WTC11 (cell line): ENCODE measurements at regions not wholly inside any gene's neighbourhood (a gene's known extent, or its start where the extent isn't known, plus 50 kb on each side); places are given as distances from the start of the nearest gene placed in this dataset.

Source experiments
- ATAC-seq: fragments of 200-7000 bp; cut with Tn5 transposase; 2 replicates; pipeline ENCODE4 v1.10.0; 2021; ENCODE audit warnings: mild to moderate bottlenecking, moderate library complexity
- CTCF ChIA-PET: fragments of 300-600 bp; sonication (Branson Sonifier 250); formaldehyde crosslinking; loops from one replicate; lab custom pipeline; 2021; ENCODE audit warnings: antibody characterized with exemption; lab: Charles Lee
- POLR2A ChIA-PET: fragments of 350-600 bp; sonication (Branson Sonifier 250); formaldehyde crosslinking; loops from one replicate; lab custom pipeline; 2021; ENCODE audit warnings: antibody characterized with exemption; lab: Charles Lee
- DNase-seq: peaks from one replicate; pipeline ENCODE4 v3.0.0; 2021; ENCODE audit warnings: low spot score
- H3K27ac Mint-ChIP-seq: 2 replicates; pipeline ENCODE4 v1.8.0; 2021; ENCODE audit warnings: mixed read lengths
- H3K27me3 Mint-ChIP-seq: 2 replicates; pipeline ENCODE4 v1.8.0; 2021; ENCODE audit warnings: low read depth, mild to moderate bottlenecking, moderate library complexity, mixed read lengths
- H3K36me3 Mint-ChIP-seq: 2 replicates; pipeline ENCODE4 v1.8.0; 2021; ENCODE audit warnings: mixed read lengths
- H3K4me1 Mint-ChIP-seq: 2 replicates; pipeline ENCODE4 v1.8.0; 2022; ENCODE audit warnings: mixed read lengths
- H3K4me3 Mint-ChIP-seq: 2 replicates; pipeline ENCODE4 v1.8.0; 2021; ENCODE audit warnings: mild to moderate bottlenecking, moderate library complexity, mixed read lengths
- H3K9me3 Mint-ChIP-seq: 2 replicates; pipeline ENCODE4 v1.8.0; 2021; ENCODE audit warnings: mixed read lengths
- ATF1 ChIP-seq: sonication (generic); formaldehyde crosslinking; IDR thresholded peaks from 2 replicates; pipeline ENCODE4 v1.8.1; 2023; ENCODE audit warnings: mild to moderate bottlenecking, moderate library complexity, missing genetic modification reagents
- CBFB ChIP-seq: sonication (generic); formaldehyde crosslinking; IDR thresholded peaks from 2 replicates; pipeline ENCODE4 v1.8.1; 2022; ENCODE audit warnings: mild to moderate bottlenecking, low read depth, missing genetic modification reagents
- CREM ChIP-seq: sonication (generic); formaldehyde crosslinking; IDR thresholded peaks from 2 replicates; pipeline ENCODE4 v1.8.1; 2022; ENCODE audit warnings: mild to moderate bottlenecking, missing genetic modification reagents, moderate library complexity
- ESRRA ChIP-seq: sonication (generic); formaldehyde crosslinking; IDR thresholded peaks from 2 replicates; pipeline ENCODE4 v1.8.1; 2022; ENCODE audit warnings: mild to moderate bottlenecking, missing genetic modification reagents, borderline replicate concordance
- GTF2I ChIP-seq: fragments of 250-450 bp; sonication (Bioruptor Pico); conservative IDR thresholded peaks from 2 replicates; pipeline ENCODE4 v1.4.0; 2021; ENCODE audit warnings: mild to moderate bottlenecking
- HMGXB4 ChIP-seq: sonication (generic); formaldehyde crosslinking; IDR thresholded peaks from 2 replicates; pipeline ENCODE4 v1.8.1; 2023; ENCODE audit warnings: mild to moderate bottlenecking, moderate library complexity, missing genetic modification reagents
- IRF2 ChIP-seq: sonication (generic); formaldehyde crosslinking; IDR thresholded peaks from 2 replicates; pipeline ENCODE4 v1.8.0; 2022; ENCODE audit warnings: low read depth, missing genetic modification reagents, borderline replicate concordance
- NFATC4 ChIP-seq: fragments of 250-450 bp; sonication (Bioruptor Pico); IDR thresholded peaks from 2 replicates; pipeline ENCODE4 v1.9.0; 2021; ENCODE audit warnings: mild to moderate bottlenecking
- NR1H2 ChIP-seq: sonication (generic); formaldehyde crosslinking; IDR thresholded peaks from 2 replicates; pipeline ENCODE4 v1.9.0; 2021; ENCODE audit warnings: mild to moderate bottlenecking, moderate library complexity, missing genetic modification reagents
- NR2C2 ChIP-seq: sonication (generic); formaldehyde crosslinking; IDR thresholded peaks from 2 replicates; pipeline ENCODE4 v1.8.0; 2022; ENCODE audit warnings: mild to moderate bottlenecking, missing genetic modification reagents
- SMAD4 ChIP-seq: sonication (generic); formaldehyde crosslinking; IDR thresholded peaks from 2 replicates; pipeline ENCODE4 v1.8.0; 2022; ENCODE audit warnings: mild to moderate bottlenecking, missing genetic modification reagents
- SOX15 ChIP-seq: fragments of 250-450 bp; sonication (Bioruptor Pico); IDR thresholded peaks from 2 replicates; pipeline ENCODE4 v1.9.0; 2021; ENCODE audit warnings: mild to moderate bottlenecking
- TCF7 ChIP-seq: sonication (generic); formaldehyde crosslinking; IDR thresholded peaks from 2 replicates; pipeline ENCODE4 v1.8.0; 2022; ENCODE audit warnings: mild to moderate bottlenecking, low read depth, missing genetic modification reagents, moderate library complexity
- USF2 ChIP-seq: sonication (generic); formaldehyde crosslinking; IDR thresholded peaks from 2 replicates; pipeline ENCODE4 v1.8.1; 2023; ENCODE audit warnings: mild to moderate bottlenecking, missing genetic modification reagents, moderate library complexity
- ZBTB43 ChIP-seq: sonication (generic); formaldehyde crosslinking; IDR thresholded peaks from 2 replicates; pipeline ENCODE4 v1.8.1; 2023; ENCODE audit warnings: mild to moderate bottlenecking, missing genetic modification reagents
- ZNF121 ChIP-seq: sonication (generic); formaldehyde crosslinking; IDR thresholded peaks from 2 replicates; pipeline ENCODE4 v1.8.0; 2023; ENCODE audit warnings: missing genetic modification reagents
- TF ChIP-seq, protein P1 (sequence below): fragments of 200-600 bp; IDR thresholded peaks from 2 replicates; pipeline ENCODE4 v1.8.0; 2022; ENCODE audit warnings: antibody characterized with exemption
- TF ChIP-seq, protein P2 (sequence below): sonication (generic); formaldehyde crosslinking; IDR thresholded peaks from 2 replicates; pipeline ENCODE4 v1.8.1; 2022; ENCODE audit warnings: low read depth, mild to moderate bottlenecking, moderate library complexity, missing genetic modification reagents, borderline replicate concordance
- TF ChIP-seq, protein P3 (sequence below): sonication (generic); formaldehyde crosslinking; conservative IDR thresholded peaks from 2 replicates; pipeline ENCODE4 v1.8.1; 2023; ENCODE audit warnings: mild to moderate bottlenecking, low read depth, missing genetic modification reagents, moderate library complexity
- TF ChIP-seq, protein P4 (sequence below): sonication (generic); formaldehyde crosslinking; IDR thresholded peaks from 2 replicates; pipeline ENCODE4 v1.8.1; 2022; ENCODE audit warnings: low read depth, missing genetic modification reagents, borderline replicate concordance
- TF ChIP-seq, protein P5 (sequence below): sonication (generic); formaldehyde crosslinking; conservative IDR thresholded peaks from 2 replicates; pipeline ENCODE4 v1.8.1; 2022; ENCODE audit warnings: mild to moderate bottlenecking, missing genetic modification reagents
- TF ChIP-seq, protein P6 (sequence below): sonication (generic); formaldehyde crosslinking; IDR thresholded peaks from 2 replicates; pipeline ENCODE4 v1.8.1; 2023; ENCODE audit warnings: mild to moderate bottlenecking, missing genetic modification reagents, moderate library complexity

GRCh38 chr1:218823291-218823900, 350.3 kb upstream of the LYPLAL1 start (continued):
- TF ChIP-seq IRF2 (CRISPR knock-in tag) (no peak), USF2 (CRISPR knock-in tag) (no peak), SOX15 (CRISPR knock-in tag) (no peak), HMGXB4 (CRISPR knock-in tag) (no peak)

GRCh38 chr1:218827486-218827885, 346.2 kb upstream of the LYPLAL1 start:
- ChIA-PET POLR2A (no interaction called here), CTCF (no interaction called here)
- no peaks in the 10 kb centered on the region for H3K4me1 Mint-ChIP-seq
- no peak overlapping the region for H3K4me3 Mint-ChIP-seq
- no peaks in the 10 kb centered on the region for H3K27me3 Mint-ChIP-seq
- peaks cover 8% of the 10 kb centered on the region for H3K9me3 Mint-ChIP-seq
- DNase-seq (no peak), ATAC-seq (no peak)
- no peaks in the 10 kb centered on the region for H3K36me3 Mint-ChIP-seq
- no peak overlapping the region for H3K27ac Mint-ChIP-seq
- no peak for TF ChIP-seq ATF1 (CRISPR knock-in tag)
- no peak for TF ChIP-seq ZBTB43
- no peak for TF ChIP-seq NR2C2 (CRISPR knock-in tag)
- TF ChIP-seq ZNF121: no peak
- no peak for TF ChIP-seq CBFB (CRISPR knock-in tag)
- TF ChIP-seq, protein P1, sequence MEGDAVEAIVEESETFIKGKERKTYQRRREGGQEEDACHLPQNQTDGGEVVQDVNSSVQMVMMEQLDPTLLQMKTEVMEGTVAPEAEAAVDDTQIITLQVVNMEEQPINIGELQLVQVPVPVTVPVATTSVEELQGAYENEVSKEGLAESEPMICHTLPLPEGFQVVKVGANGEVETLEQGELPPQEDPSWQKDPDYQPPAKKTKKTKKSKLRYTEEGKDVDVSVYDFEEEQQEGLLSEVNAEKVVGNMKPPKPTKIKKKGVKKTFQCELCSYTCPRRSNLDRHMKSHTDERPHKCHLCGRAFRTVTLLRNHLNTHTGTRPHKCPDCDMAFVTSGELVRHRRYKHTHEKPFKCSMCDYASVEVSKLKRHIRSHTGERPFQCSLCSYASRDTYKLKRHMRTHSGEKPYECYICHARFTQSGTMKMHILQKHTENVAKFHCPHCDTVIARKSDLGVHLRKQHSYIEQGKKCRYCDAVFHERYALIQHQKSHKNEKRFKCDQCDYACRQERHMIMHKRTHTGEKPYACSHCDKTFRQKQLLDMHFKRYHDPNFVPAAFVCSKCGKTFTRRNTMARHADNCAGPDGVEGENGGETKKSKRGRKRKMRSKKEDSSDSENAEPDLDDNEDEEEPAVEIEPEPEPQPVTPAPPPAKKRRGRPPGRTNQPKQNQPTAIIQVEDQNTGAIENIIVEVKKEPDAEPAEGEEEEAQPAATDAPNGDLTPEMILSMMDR: no peak
- no peak for TF ChIP-seq CREM
- TF ChIP-seq, protein P2, sequence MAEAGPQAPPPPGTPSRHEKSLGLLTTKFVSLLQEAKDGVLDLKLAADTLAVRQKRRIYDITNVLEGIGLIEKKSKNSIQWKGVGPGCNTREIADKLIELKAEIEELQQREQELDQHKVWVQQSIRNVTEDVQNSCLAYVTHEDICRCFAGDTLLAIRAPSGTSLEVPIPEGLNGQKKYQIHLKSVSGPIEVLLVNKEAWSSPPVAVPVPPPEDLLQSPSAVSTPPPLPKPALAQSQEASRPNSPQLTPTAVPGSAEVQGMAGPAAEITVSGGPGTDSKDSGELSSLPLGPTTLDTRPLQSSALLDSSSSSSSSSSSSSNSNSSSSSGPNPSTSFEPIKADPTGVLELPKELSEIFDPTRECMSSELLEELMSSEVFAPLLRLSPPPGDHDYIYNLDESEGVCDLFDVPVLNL: no peak
- no peak for TF ChIP-seq GTF2I (CRISPR knock-in tag)
- TF ChIP-seq, protein P3, sequence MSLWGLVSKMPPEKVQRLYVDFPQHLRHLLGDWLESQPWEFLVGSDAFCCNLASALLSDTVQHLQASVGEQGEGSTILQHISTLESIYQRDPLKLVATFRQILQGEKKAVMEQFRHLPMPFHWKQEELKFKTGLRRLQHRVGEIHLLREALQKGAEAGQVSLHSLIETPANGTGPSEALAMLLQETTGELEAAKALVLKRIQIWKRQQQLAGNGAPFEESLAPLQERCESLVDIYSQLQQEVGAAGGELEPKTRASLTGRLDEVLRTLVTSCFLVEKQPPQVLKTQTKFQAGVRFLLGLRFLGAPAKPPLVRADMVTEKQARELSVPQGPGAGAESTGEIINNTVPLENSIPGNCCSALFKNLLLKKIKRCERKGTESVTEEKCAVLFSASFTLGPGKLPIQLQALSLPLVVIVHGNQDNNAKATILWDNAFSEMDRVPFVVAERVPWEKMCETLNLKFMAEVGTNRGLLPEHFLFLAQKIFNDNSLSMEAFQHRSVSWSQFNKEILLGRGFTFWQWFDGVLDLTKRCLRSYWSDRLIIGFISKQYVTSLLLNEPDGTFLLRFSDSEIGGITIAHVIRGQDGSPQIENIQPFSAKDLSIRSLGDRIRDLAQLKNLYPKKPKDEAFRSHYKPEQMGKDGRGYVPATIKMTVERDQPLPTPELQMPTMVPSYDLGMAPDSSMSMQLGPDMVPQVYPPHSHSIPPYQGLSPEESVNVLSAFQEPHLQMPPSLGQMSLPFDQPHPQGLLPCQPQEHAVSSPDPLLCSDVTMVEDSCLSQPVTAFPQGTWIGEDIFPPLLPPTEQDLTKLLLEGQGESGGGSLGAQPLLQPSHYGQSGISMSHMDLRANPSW (CRISPR knock-in tag): no peak
- TF ChIP-seq ESRRA (CRISPR knock-in tag): no peak
- TF ChIP-seq, protein P4, sequence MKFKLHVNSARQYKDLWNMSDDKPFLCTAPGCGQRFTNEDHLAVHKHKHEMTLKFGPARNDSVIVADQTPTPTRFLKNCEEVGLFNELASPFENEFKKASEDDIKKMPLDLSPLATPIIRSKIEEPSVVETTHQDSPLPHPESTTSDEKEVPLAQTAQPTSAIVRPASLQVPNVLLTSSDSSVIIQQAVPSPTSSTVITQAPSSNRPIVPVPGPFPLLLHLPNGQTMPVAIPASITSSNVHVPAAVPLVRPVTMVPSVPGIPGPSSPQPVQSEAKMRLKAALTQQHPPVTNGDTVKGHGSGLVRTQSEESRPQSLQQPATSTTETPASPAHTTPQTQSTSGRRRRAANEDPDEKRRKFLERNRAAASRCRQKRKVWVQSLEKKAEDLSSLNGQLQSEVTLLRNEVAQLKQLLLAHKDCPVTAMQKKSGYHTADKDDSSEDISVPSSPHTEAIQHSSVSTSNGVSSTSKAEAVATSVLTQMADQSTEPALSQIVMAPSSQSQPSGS (CRISPR knock-in tag): no peak
- no peak for TF ChIP-seq NFATC4 (CRISPR knock-in tag)
- TF ChIP-seq NR1H2 (CRISPR knock-in tag): no peak
- TF ChIP-seq, protein P5, sequence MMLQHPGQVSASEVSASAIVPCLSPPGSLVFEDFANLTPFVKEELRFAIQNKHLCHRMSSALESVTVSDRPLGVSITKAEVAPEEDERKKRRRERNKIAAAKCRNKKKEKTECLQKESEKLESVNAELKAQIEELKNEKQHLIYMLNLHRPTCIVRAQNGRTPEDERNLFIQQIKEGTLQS (CRISPR knock-in tag): no peak
- TF ChIP-seq TCF7: no peak
- TF ChIP-seq, protein P6, sequence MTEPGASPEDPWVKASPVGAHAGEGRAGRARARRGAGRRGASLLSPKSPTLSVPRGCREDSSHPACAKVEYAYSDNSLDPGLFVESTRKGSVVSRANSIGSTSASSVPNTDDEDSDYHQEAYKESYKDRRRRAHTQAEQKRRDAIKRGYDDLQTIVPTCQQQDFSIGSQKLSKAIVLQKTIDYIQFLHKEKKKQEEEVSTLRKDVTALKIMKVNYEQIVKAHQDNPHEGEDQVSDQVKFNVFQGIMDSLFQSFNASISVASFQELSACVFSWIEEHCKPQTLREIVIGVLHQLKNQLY (CRISPR knock-in tag): no peak
- no peak for TF ChIP-seq SMAD4 (CRISPR knock-in tag)
